ENCODE measurements at regions not wholly inside any gene's neighbourhood (a gene's known extent, or its start where the extent isn't known, plus 50 kb on each side); places are given as distances from the start of the nearest gene placed in this dataset.

DNA sequence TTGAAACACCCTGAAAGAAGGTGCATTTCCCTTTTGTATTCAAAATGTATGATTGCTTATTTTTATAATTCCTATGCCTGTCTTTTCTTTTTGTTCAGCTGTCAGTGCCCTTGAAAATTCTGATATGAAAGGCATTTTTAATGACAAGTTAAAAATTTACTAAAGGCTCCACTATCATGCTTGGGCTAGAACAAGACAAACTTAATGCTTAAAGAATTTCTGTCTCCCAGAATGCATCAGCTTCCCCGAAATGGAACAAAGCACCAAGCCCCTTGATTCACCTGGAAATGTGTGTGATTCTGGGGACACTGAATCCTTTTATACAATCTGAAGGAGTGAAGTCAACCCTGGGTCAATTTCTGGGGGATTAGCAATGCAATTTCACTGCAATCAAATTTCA lies 457.5 kb downstream of the LMO4 start:
- TF ChIP-seq CTCF (IDR thresholded peaks at IDR 0.05) = no peak
- TF ChIP-seq POLR2A (IDR thresholded peaks at IDR 0.05) = no peak
